ENCODE measurements at regions not wholly inside any gene's neighbourhood (a gene's known extent, or its start where the extent isn't known, plus 50 kb on each side); places are given as distances from the start of the nearest gene placed in this dataset.

DNA sequence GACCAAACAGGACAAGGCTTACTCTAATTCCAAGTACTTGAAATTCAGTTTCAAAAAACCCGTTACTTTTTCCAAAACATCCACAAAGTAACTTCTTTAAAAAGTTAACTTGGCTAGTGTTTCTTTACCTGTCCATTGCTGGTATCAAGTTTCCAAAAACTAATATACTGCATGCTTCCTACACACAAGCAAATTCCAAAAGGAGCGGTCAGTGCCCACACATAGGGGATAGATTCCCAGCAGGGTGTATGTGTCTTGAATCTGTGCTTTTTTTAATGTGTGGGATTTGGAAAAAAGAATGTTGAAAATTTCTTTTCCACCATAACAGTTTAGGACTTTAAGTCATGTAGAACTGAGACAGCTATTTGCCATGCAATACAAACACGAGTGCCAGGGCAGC, 367.8 kb upstream of the SOX9 start:
- Mint-ChIP-seq H3K4me3 (no peak overlapping the region), H3K4me1 (no peaks in the 10 kb centered on the region), H3K36me3 (no peaks in the 10 kb centered on the region), H3K27me3 (ENCODE audit: low read depth) (no peaks in the 10 kb centered on the region), H3K27ac (no peak overlapping the region), H3K9me3 (no peaks in the 10 kb centered on the region)
- ChIA-PET CTCF (no interaction called here), POLR2A (no interaction called here)
- TF ChIP-seq KAT7 (CRISPR knock-in tag; IDR thresholded peaks at IDR 0.05; ENCODE audit: borderline replicate concordance), result no peak
- TF ChIP-seq, protein P1, sequence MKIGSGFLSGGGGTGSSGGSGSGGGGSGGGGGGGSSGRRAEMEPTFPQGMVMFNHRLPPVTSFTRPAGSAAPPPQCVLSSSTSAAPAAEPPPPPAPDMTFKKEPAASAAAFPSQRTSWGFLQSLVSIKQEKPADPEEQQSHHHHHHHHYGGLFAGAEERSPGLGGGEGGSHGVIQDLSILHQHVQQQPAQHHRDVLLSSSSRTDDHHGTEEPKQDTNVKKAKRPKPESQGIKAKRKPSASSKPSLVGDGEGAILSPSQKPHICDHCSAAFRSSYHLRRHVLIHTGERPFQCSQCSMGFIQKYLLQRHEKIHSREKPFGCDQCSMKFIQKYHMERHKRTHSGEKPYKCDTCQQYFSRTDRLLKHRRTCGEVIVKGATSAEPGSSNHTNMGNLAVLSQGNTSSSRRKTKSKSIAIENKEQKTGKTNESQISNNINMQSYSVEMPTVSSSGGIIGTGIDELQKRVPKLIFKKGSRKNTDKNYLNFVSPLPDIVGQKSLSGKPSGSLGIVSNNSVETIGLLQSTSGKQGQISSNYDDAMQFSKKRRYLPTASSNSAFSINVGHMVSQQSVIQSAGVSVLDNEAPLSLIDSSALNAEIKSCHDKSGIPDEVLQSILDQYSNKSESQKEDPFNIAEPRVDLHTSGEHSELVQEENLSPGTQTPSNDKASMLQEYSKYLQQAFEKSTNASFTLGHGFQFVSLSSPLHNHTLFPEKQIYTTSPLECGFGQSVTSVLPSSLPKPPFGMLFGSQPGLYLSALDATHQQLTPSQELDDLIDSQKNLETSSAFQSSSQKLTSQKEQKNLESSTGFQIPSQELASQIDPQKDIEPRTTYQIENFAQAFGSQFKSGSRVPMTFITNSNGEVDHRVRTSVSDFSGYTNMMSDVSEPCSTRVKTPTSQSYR (CRISPR knock-in tag; IDR thresholded peaks at IDR 0.05), result no peak
- TF ChIP-seq, protein P2, sequence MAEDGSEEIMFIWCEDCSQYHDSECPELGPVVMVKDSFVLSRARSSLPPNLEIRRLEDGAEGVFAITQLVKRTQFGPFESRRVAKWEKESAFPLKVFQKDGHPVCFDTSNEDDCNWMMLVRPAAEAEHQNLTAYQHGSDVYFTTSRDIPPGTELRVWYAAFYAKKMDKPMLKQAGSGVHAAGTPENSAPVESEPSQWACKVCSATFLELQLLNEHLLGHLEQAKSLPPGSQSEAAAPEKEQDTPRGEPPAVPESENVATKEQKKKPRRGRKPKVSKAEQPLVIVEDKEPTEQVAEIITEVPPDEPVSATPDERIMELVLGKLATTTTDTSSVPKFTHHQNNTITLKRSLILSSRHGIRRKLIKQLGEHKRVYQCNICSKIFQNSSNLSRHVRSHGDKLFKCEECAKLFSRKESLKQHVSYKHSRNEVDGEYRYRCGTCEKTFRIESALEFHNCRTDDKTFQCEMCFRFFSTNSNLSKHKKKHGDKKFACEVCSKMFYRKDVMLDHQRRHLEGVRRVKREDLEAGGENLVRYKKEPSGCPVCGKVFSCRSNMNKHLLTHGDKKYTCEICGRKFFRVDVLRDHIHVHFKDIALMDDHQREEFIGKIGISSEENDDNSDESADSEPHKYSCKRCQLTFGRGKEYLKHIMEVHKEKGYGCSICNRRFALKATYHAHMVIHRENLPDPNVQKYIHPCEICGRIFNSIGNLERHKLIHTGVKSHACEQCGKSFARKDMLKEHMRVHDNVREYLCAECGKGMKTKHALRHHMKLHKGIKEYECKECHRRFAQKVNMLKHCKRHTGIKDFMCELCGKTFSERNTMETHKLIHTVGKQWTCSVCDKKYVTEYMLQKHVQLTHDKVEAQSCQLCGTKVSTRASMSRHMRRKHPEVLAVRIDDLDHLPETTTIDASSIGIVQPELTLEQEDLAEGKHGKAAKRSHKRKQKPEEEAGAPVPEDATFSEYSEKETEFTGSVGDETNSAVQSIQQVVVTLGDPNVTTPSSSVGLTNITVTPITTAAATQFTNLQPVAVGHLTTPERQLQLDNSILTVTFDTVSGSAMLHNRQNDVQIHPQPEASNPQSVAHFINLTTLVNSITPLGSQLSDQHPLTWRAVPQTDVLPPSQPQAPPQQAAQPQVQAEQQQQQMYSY (CRISPR knock-in tag; IDR thresholded peaks at IDR 0.05), result no peak
- no peak for TF ChIP-seq CREB1 (CRISPR knock-in tag; IDR thresholded peaks at IDR 0.05)
- TF ChIP-seq SOX15 (CRISPR knock-in tag; IDR thresholded peaks at IDR 0.05), result no peak
- no peak for TF ChIP-seq ZNF263 (CRISPR knock-in tag; IDR thresholded peaks at IDR 0.05; ENCODE audit: low read depth)
- TF ChIP-seq ZNF121 (CRISPR knock-in tag; IDR thresholded peaks at IDR 0.05), result no peak
- ATAC-seq, result no peak
- no peak for DNase-seq (ENCODE audit: low spot score)

DNA sequence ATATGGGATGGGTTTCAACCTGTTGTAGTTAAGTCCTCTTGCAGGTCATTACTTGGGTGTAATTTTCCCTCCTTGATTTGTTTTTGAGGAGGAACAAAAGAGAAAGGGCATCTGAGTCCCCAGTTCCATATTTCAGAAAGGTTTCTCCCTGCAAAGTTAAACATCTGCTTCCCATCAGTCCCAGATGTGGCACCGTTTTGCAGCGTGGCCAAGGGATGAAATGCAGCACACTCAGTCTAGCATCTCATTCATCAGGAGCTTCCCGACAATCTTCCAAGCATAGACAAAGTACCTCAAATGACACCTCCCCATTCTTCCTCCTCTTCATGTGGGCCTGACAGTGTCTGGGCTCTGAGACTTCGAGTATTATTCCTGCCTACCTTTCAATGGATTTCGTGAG, 363.7 kb upstream of the SOX9 start:
- Mint-ChIP-seq H3K27me3 (ENCODE audit: low read depth) (no peaks in the 10 kb centered on the region), H3K27ac (no peak overlapping the region), H3K4me3 (no peak overlapping the region), H3K9me3 (no peaks in the 10 kb centered on the region), H3K4me1 (no peaks in the 10 kb centered on the region), H3K36me3 (no peaks in the 10 kb centered on the region)
- CTCF ChIA-PET, result no interaction called here
- DNase-seq (ENCODE audit: low spot score) (no peak), ATAC-seq (no peak)
- POLR2A ChIA-PET, result no interaction called here
- TF ChIP-seq MYBL2 (CRISPR knock-in tag; IDR thresholded peaks at IDR 0.05), result no peak
- TF ChIP-seq, protein P3, sequence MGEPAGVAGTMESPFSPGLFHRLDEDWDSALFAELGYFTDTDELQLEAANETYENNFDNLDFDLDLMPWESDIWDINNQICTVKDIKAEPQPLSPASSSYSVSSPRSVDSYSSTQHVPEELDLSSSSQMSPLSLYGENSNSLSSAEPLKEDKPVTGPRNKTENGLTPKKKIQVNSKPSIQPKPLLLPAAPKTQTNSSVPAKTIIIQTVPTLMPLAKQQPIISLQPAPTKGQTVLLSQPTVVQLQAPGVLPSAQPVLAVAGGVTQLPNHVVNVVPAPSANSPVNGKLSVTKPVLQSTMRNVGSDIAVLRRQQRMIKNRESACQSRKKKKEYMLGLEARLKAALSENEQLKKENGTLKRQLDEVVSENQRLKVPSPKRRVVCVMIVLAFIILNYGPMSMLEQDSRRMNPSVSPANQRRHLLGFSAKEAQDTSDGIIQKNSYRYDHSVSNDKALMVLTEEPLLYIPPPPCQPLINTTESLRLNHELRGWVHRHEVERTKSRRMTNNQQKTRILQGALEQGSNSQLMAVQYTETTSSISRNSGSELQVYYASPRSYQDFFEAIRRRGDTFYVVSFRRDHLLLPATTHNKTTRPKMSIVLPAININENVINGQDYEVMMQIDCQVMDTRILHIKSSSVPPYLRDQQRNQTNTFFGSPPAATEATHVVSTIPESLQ (CRISPR knock-in tag; IDR thresholded peaks at IDR 0.05), result no peak

DNA sequence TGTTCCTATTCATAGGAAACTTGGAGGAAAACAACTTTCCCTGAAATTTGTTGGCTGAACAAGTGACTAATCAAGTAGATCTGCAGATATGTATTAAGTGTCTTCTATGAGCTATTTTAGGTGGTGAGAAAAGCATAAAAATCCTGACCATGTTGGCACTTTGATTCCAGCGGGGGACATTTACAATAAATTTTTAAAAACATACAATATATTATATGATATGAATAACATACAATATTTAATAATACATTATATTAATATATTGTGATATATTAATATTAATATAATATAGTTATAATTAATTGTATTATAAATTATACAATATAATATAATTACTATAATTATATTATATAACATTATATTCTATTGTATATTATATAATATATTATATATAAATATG, 362.9 kb upstream of the SOX9 start:
- H3K36me3 Mint-ChIP-seq, result no peaks in the 10 kb centered on the region
- no peaks in the 10 kb centered on the region for H3K27me3 Mint-ChIP-seq (ENCODE audit: low read depth)
- H3K9me3 Mint-ChIP-seq, result no peaks in the 10 kb centered on the region
- POLR2A ChIA-PET, result no interaction called here
- H3K27ac Mint-ChIP-seq, result no peak overlapping the region
- DNase-seq (ENCODE audit: low spot score), result no peak
- H3K4me1 Mint-ChIP-seq, result no peaks in the 10 kb centered on the region
- TF ChIP-seq, protein P4, sequence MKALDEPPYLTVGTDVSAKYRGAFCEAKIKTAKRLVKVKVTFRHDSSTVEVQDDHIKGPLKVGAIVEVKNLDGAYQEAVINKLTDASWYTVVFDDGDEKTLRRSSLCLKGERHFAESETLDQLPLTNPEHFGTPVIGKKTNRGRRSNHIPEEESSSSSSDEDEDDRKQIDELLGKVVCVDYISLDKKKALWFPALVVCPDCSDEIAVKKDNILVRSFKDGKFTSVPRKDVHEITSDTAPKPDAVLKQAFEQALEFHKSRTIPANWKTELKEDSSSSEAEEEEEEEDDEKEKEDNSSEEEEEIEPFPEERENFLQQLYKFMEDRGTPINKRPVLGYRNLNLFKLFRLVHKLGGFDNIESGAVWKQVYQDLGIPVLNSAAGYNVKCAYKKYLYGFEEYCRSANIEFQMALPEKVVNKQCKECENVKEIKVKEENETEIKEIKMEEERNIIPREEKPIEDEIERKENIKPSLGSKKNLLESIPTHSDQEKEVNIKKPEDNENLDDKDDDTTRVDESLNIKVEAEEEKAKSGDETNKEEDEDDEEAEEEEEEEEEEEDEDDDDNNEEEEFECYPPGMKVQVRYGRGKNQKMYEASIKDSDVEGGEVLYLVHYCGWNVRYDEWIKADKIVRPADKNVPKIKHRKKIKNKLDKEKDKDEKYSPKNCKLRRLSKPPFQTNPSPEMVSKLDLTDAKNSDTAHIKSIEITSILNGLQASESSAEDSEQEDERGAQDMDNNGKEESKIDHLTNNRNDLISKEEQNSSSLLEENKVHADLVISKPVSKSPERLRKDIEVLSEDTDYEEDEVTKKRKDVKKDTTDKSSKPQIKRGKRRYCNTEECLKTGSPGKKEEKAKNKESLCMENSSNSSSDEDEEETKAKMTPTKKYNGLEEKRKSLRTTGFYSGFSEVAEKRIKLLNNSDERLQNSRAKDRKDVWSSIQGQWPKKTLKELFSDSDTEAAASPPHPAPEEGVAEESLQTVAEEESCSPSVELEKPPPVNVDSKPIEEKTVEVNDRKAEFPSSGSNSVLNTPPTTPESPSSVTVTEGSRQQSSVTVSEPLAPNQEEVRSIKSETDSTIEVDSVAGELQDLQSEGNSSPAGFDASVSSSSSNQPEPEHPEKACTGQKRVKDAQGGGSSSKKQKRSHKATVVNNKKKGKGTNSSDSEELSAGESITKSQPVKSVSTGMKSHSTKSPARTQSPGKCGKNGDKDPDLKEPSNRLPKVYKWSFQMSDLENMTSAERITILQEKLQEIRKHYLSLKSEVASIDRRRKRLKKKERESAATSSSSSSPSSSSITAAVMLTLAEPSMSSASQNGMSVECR (CRISPR knock-in tag; IDR thresholded peaks at IDR 0.05; ENCODE audit: borderline replicate concordance), result no peak
- TF ChIP-seq HMGA2 (CRISPR knock-in tag; IDR thresholded peaks at IDR 0.05), result peak; percentile 91
- TF ChIP-seq GRHL2 (CRISPR knock-in tag; IDR thresholded peaks at IDR 0.05; ENCODE audit: insufficient replicate concordance, severe bottlenecking), result no peak
- H3K4me3 Mint-ChIP-seq, result no peak overlapping the region
- CTCF ChIA-PET, result no interaction called here
- no peak for ATAC-seq
